GM04503 (cell line): ENCODE measurements at regions not wholly inside any gene's neighbourhood (a gene's known extent, or its start where the extent isn't known, plus 50 kb on each side); places are given as distances from the start of the nearest gene placed in this dataset.
"Not testable (repeated sequence)": the region's sequence is repeated elsewhere in the genome, so short reads cannot be mapped to it uniquely, and the experiment has no call there.

Experiments used
- DNase-seq: peaks from one replicate; pipeline ENCODE4 v3.0.0-alpha.2; 2012; ENCODE audit warnings: low read depth

GRCh38 chr13:59247171-59247570 is 916.6 kb downstream of the DIAPH3 start:
- DNase-seq: no peak

GRCh38 chr13:59250336-59251189 is 913.2 kb downstream of the DIAPH3 start:
- DNase-seq: no peak

GRCh38 chr13:59259165-59260000 is 904.3 kb downstream of the DIAPH3 start:
- no peak for DNase-seq

- no peak for DNase-seq
Measured at GRCh38 chr13:59261928-59262488, 901.7 kb downstream of the DIAPH3 start.

- DNase-seq: no peak
Measured at GRCh38 chr13:59263531-59263930, 900.2 kb downstream of the DIAPH3 start.

- no peak for DNase-seq
Measured at GRCh38 chr13:59266478-59267063, 897.2 kb downstream of the DIAPH3 start.

GRCh38 chr13:59269476-59269875 is 894.3 kb downstream of the DIAPH3 start:
- DNase-seq: no peak

- no peak for DNase-seq
Measured at GRCh38 chr13:59270327-59270726, 893.4 kb downstream of the DIAPH3 start.

GRCh38 chr13:59274958-59275727 is 888.6 kb downstream of the DIAPH3 start:
- DNase-seq: no peak

- DNase-seq: no peak
Measured at GRCh38 chr13:59276436-59276835, 887.3 kb downstream of the DIAPH3 start.

GRCh38 chr13:59277106-59277505 is 886.6 kb downstream of the DIAPH3 start:
- DNase-seq: no peak

- no peak for DNase-seq
Measured at GRCh38 chr13:59279028-59279427, 884.7 kb downstream of the DIAPH3 start.

- no peak for DNase-seq
Measured at GRCh38 chr13:59279576-59279975, 884.2 kb downstream of the DIAPH3 start.

- no peak for DNase-seq
Measured at GRCh38 chr13:59280297-59280696, 883.4 kb downstream of the DIAPH3 start.

- DNase-seq: no peak
Measured at GRCh38 chr13:59281453-59281852, 882.3 kb downstream of the DIAPH3 start.

GRCh38 chr13:59292240-59292639 is 871.5 kb downstream of the DIAPH3 start:
- DNase-seq: not testable (repeated sequence)

GRCh38 chr13:59299584-59299983 is 864.1 kb downstream of the DIAPH3 start:
- no peak for DNase-seq

GRCh38 chr13:59300355-59301173 is 863.2 kb downstream of the DIAPH3 start:
- DNase-seq: no peak

GRCh38 chr13:59301174-59301567 is 862.6 kb downstream of the DIAPH3 start:
- DNase-seq: no peak

GRCh38 chr13:59303433-59303832 is 860.3 kb downstream of the DIAPH3 start:
- DNase-seq: no peak

GRCh38 chr13:59304596-59304995 is 859.1 kb downstream of the DIAPH3 start:
- no peak for DNase-seq
